ENCODE measurements at regions not wholly inside any gene's neighbourhood (a gene's known extent, or its start where the extent isn't known, plus 50 kb on each side); places are given as distances from the start of the nearest gene placed in this dataset.
"Not testable (repeated sequence)": the region's sequence is repeated elsewhere in the genome, so short reads cannot be mapped to it uniquely, and the experiment has no call there.

- no CpG with 5 or more reads among the region's 3 CpGs for WGBS (ENCODE audit: extremely low coverage, insufficient coverage, insufficient read length)
Observed at GRCh38 chr10:76764921-76765320, 872.7 kb downstream of the KCNMA1 start.

GRCh38 chr10:76764177-76764576 is 873.4 kb downstream of the KCNMA1 start:
- no peaks in the 10 kb centered on the region for H3K79me2 ChIP-seq (ENCODE audit: control insufficient read depth, insufficient read depth, low read length, poor library complexity)
- H3K9ac ChIP-seq (ENCODE audit: low read length): no peak overlapping the region
- no peak overlapping the region for H2AFZ ChIP-seq (ENCODE audit: insufficient read depth, low read length, poor library complexity)
- H3K4ac ChIP-seq (ENCODE audit: low read depth, low read length): no peak overlapping the region
- H4K8ac ChIP-seq (ENCODE audit: low read depth, low read length): no peak overlapping the region
- H3K4me3 ChIP-seq (ENCODE audit: low read depth, low read length): no peak overlapping the region
- H3K4me2 ChIP-seq (ENCODE audit: low read length): no peak overlapping the region
- H2BK120ac ChIP-seq (ENCODE audit: insufficient read depth, low read length, poor library complexity): no peak overlapping the region
- H3K79me1 ChIP-seq (ENCODE audit: low read length): no peaks in the 10 kb centered on the region
- DNase-seq: peak in 1 of 2 donors; percentile 49
- no peak overlapping the region for H3K18ac ChIP-seq (ENCODE audit: low read length)
- H2BK12ac ChIP-seq (ENCODE audit: low read length): no peak overlapping the region
- H4K91ac ChIP-seq (ENCODE audit: low read depth, low read length): no peak overlapping the region
- no peak overlapping the region for H2BK5ac ChIP-seq (ENCODE audit: low read depth, low read length, poor library complexity)
- H4K12ac ChIP-seq (ENCODE audit: low read depth, low read length): no peak overlapping the region
- no peak overlapping the region for H3K27ac ChIP-seq (ENCODE audit: low read depth, low read length)
- H3K36me3 ChIP-seq (ENCODE audit: control insufficient read depth in 1 of 2, insufficient read depth in 2 of 2, low read length in 2 of 2): no peaks in the 10 kb centered on the region
- H3K9me3 ChIP-seq (ENCODE audit: insufficient read depth, low read depth, low read length): no peaks in the 10 kb centered on the region
- H2AK5ac ChIP-seq (ENCODE audit: low read length): no peak overlapping the region
- no CpG with 5 or more reads among the region's 3 CpGs for WGBS (ENCODE audit: extremely low coverage, insufficient coverage, insufficient read length)
- no peaks in the 10 kb centered on the region for H3K4me1 ChIP-seq (ENCODE audit: control insufficient read depth in 1 of 2, insufficient read depth in 2 of 2, low read length in 2 of 2)
- H3K14ac ChIP-seq (ENCODE audit: low read length): no peak overlapping the region
- no peak overlapping the region for H3K23ac ChIP-seq (ENCODE audit: low read length)
- no peaks in the 10 kb centered on the region for H3K27me3 ChIP-seq (ENCODE audit: insufficient read depth, low read length)

More at GRCh38 chr10:76764921-76765320, 872.7 kb downstream of the KCNMA1 start:
- H3K9me3 ChIP-seq (ENCODE audit: insufficient read depth, low read depth, low read length); H3K79me1 ChIP-seq (ENCODE audit: low read length); H2BK12ac ChIP-seq (ENCODE audit: low read length); H3K79me2 ChIP-seq (ENCODE audit: control insufficient read depth, insufficient read depth, low read length, poor library complexity); H2BK5ac ChIP-seq (ENCODE audit: low read depth, low read length, poor library complexity); H3K23ac ChIP-seq (ENCODE audit: low read length); H3K4me3 ChIP-seq (ENCODE audit: low read depth, low read length); H3K4ac ChIP-seq (ENCODE audit: low read depth, low read length); H3K27ac ChIP-seq (ENCODE audit: low read depth, low read length); H3K36me3 ChIP-seq (ENCODE audit: control insufficient read depth in 1 of 2, insufficient read depth in 2 of 2, low read length in 2 of 2); H4K91ac ChIP-seq (ENCODE audit: low read depth, low read length); H3K14ac ChIP-seq (ENCODE audit: low read length); H3K4me1 ChIP-seq (ENCODE audit: control insufficient read depth in 1 of 2, insufficient read depth in 2 of 2, low read length in 2 of 2); H3K18ac ChIP-seq (ENCODE audit: low read length); H3K4me2 ChIP-seq (ENCODE audit: low read length); H2AFZ ChIP-seq (ENCODE audit: insufficient read depth, low read length, poor library complexity); H2BK120ac ChIP-seq (ENCODE audit: insufficient read depth, low read length, poor library complexity); H3K27me3 ChIP-seq (ENCODE audit: insufficient read depth, low read length); H2AK5ac ChIP-seq (ENCODE audit: low read length); H4K8ac ChIP-seq (ENCODE audit: low read depth, low read length); H4K12ac ChIP-seq (ENCODE audit: low read depth, low read length); H3K9ac ChIP-seq (ENCODE audit: low read length): not testable (repeated sequence)
- peak; percentile 5 to 72 for DNase-seq

GRCh38 chr10:76763376-76763775 is 874.2 kb downstream of the KCNMA1 start:
- WGBS (ENCODE audit: extremely low coverage, insufficient coverage, insufficient read length): no CpG with 5 or more reads among the region's 1 CpG
- Histone ChIP-seq H3K4me2 (ENCODE audit: low read length) (no peak overlapping the region), H3K27me3 (ENCODE audit: insufficient read depth, low read length) (no peaks in the 10 kb centered on the region), H2AK5ac (ENCODE audit: low read length) (no peak overlapping the region), H3K4me3 (ENCODE audit: low read depth, low read length) (no peak overlapping the region), H4K91ac (ENCODE audit: low read depth, low read length) (no peak overlapping the region), H3K27ac (ENCODE audit: low read depth, low read length) (no peak overlapping the region), H3K9me3 (ENCODE audit: insufficient read depth, low read depth, low read length) (no peaks in the 10 kb centered on the region), H2AFZ (ENCODE audit: insufficient read depth, low read length, poor library complexity) (no peak overlapping the region), H3K79me2 (ENCODE audit: control insufficient read depth, insufficient read depth, low read length, poor library complexity) (no peaks in the 10 kb centered on the region), H2BK12ac (ENCODE audit: low read length) (no peak overlapping the region), H3K4me1 (ENCODE audit: control insufficient read depth in 1 of 2, insufficient read depth in 2 of 2, low read length in 2 of 2) (no peaks in the 10 kb centered on the region), H2BK120ac (ENCODE audit: insufficient read depth, low read length, poor library complexity) (no peak overlapping the region), H4K12ac (ENCODE audit: low read depth, low read length) (no peak overlapping the region), H2BK5ac (ENCODE audit: low read depth, low read length, poor library complexity) (no peak overlapping the region), H3K18ac (ENCODE audit: low read length) (no peak overlapping the region), H3K14ac (ENCODE audit: low read length) (no peak overlapping the region), H3K23ac (ENCODE audit: low read length) (no peak overlapping the region), H3K79me1 (ENCODE audit: low read length) (no peaks in the 10 kb centered on the region), H3K9ac (ENCODE audit: low read length) (no peak overlapping the region), H4K8ac (ENCODE audit: low read depth, low read length) (no peak overlapping the region), H3K4ac (ENCODE audit: low read depth, low read length) (no peak overlapping the region), H3K36me3 (ENCODE audit: control insufficient read depth in 1 of 2, insufficient read depth in 2 of 2, low read length in 2 of 2) (no peaks in the 10 kb centered on the region)
- DNase-seq: no peak

GRCh38 chr10:76759681-76760080 is 877.9 kb downstream of the KCNMA1 start:
- no peaks in the 10 kb centered on the region for H3K4me1 ChIP-seq (ENCODE audit: control insufficient read depth in 1 of 2, insufficient read depth in 2 of 2, low read length in 2 of 2)

More at GRCh38 chr10:76759681-76760080, 877.9 kb downstream of the KCNMA1 start:
- Histone ChIP-seq H3K27ac (ENCODE audit: low read depth, low read length) (no peak overlapping the region), H3K27me3 (ENCODE audit: insufficient read depth, low read length) (no peaks in the 10 kb centered on the region), H3K4ac (ENCODE audit: low read depth, low read length) (no peak overlapping the region), H3K9ac (ENCODE audit: low read length) (no peak overlapping the region), H2AFZ (ENCODE audit: insufficient read depth, low read length, poor library complexity) (no peak overlapping the region), H4K8ac (ENCODE audit: low read depth, low read length) (no peak overlapping the region), H2BK5ac (ENCODE audit: low read depth, low read length, poor library complexity) (no peak overlapping the region), H2AK5ac (ENCODE audit: low read length) (no peak overlapping the region), H3K18ac (ENCODE audit: low read length) (no peak overlapping the region), H2BK120ac (ENCODE audit: insufficient read depth, low read length, poor library complexity) (no peak overlapping the region), H2BK12ac (ENCODE audit: low read length) (no peak overlapping the region), H3K4me2 (ENCODE audit: low read length) (no peak overlapping the region), H3K4me3 (ENCODE audit: low read depth, low read length) (no peak overlapping the region), H3K9me3 (ENCODE audit: insufficient read depth, low read depth, low read length) (no peaks in the 10 kb centered on the region), H4K91ac (ENCODE audit: low read depth, low read length) (no peak overlapping the region), H3K23ac (ENCODE audit: low read length) (no peak overlapping the region), H3K79me2 (ENCODE audit: control insufficient read depth, insufficient read depth, low read length, poor library complexity) (no peaks in the 10 kb centered on the region), H3K79me1 (ENCODE audit: low read length) (no peaks in the 10 kb centered on the region), H3K36me3 (ENCODE audit: control insufficient read depth in 1 of 2, insufficient read depth in 2 of 2, low read length in 2 of 2) (no peaks in the 10 kb centered on the region), H4K12ac (ENCODE audit: low read depth, low read length) (no peak overlapping the region), H3K14ac (ENCODE audit: low read length) (no peak overlapping the region)
- DNase-seq: peak; percentile 27 to 47
- WGBS (ENCODE audit: extremely low coverage, insufficient coverage, insufficient read length): no CpG with 5 or more reads among the region's 3 CpGs

Measured in trophoblast cell (in vitro differentiated cells and primary cell).